ENCODE measurements at regions not wholly inside any gene's neighbourhood (a gene's known extent, or its start where the extent isn't known, plus 50 kb on each side); places are given as distances from the start of the nearest gene placed in this dataset.

DNA sequence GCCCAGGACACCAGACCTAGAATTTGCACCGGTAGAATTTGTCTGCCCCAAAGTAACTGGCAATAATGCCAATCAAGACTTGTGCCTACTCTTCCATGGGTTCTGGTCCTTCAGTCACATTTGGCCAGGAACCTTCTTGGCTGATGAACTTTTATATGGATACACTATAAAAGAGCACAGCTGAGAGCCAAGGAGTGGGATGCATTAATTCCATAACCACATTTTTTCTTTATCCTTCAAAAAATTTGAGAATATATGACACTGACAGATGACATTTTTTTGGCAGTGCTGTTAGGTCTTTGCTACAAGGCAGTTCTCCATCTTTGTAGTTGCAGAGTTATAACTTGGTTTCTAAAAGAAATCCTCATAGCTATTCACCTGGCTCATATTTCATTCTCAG is 129.2 kb upstream of the HDAC9 start:
- Histone ChIP-seq H3K27ac (ENCODE audit: control insufficient read depth, insufficient read depth) (no peak overlapping the region), H3K27me3 (replicated peaks in 1 of 2; ENCODE audit: control insufficient read depth in 2 of 2, insufficient read depth in 2 of 2, low read length in 1 of 2) (no peaks in the 10 kb centered on the region), H3K4me1 (ENCODE audit: control insufficient read depth, insufficient read depth, low read length) (no peaks in the 10 kb centered on the region), H3K4me3 (no peak overlapping the region), H3K79me2 (ENCODE audit: control insufficient read depth, insufficient read depth, low read length) (no peaks in the 10 kb centered on the region), H3K9ac (ENCODE audit: control insufficient read depth, insufficient read depth, low read length) (no peak overlapping the region), H2AFZ (ENCODE audit: control insufficient read depth, low read depth, low read length) (no peak overlapping the region), H3K9me3 (replicated peaks; ENCODE audit: control insufficient read depth, insufficient read depth, low read length) (no peaks in the 10 kb centered on the region), H3K4me2 (ENCODE audit: control insufficient read depth, insufficient read depth) (no peak overlapping the region), H3K36me3 (ENCODE audit: control insufficient read depth in 2 of 2, insufficient read depth in 2 of 2, low read length in 1 of 2) (no peaks in the 10 kb centered on the region), H4K20me1 (ENCODE audit: control insufficient read depth, insufficient read depth) (no peaks in the 10 kb centered on the region)
- in situ Hi-C loops (cut with MboI), result no loop called here
- intact Hi-C loops (cut with micrococcal nuclease; ENCODE audit: unreplicated experiment), result no loop called here
- 78% methylated on average over 1 of the region's 1 CpG for WGBS (ENCODE audit: insufficient coverage, insufficient replicate concordance, low lambda C conversion rate, missing lambda C conversion rate)
- no peak for DNase-seq (ENCODE audit: low read depth, low spot score)
- SMC1A ChIA-PET (ENCODE audit: uncharacterized antibody, unreplicated experiment), result interaction anchor here (1.0 kb wide), 1 partner anchor 33 kb away, joined by 5 read pairs; no protein-coding TSS in a partner anchor
- RAD21 ChIA-PET (ENCODE audit: unreplicated experiment), result no interaction called here
- POLR2A ChIA-PET, result no interaction called here
- no TSS peak for BruUV-seq (replicated peaks)
- no peak for TF ChIP-seq SMC3 (IDR thresholded peaks at IDR 0.05; ENCODE audit: borderline replicate concordance, low read length)
- TF ChIP-seq, protein P1, sequence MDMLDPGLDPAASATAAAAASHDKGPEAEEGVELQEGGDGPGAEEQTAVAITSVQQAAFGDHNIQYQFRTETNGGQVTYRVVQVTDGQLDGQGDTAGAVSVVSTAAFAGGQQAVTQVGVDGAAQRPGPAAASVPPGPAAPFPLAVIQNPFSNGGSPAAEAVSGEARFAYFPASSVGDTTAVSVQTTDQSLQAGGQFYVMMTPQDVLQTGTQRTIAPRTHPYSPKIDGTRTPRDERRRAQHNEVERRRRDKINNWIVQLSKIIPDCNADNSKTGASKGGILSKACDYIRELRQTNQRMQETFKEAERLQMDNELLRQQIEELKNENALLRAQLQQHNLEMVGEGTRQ (IDR thresholded peaks at IDR 0.05; ENCODE audit: borderline replicate concordance, low read depth, low read length), result no peak
- no peak for FAIRE-seq
- ATAC-seq, result no peak
- CTCF ChIA-PET, result no interaction called here

DNA sequence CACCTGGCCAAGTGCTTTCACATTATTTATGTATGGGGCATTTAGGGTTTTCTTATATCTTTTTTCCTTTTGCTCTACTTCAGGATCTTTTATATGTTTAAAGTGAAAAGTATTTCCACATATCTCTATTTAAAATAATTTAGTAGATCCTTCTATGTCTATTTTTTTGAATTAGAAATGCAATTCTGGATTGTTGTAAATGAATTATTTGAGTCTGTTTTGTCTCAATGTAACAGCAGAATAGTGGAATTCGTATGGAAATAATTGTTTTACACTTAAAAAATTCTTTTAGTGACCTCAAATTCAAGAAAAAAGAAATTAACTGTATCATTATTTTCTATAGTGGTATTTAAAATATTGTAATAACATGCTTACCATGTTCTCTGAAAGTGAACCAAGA is 126.5 kb upstream of the HDAC9 start:
- CTCF ChIA-PET, result no interaction called here
- in situ Hi-C loops (cut with MboI), result no loop called here

More for the DNA sequence above, 126.5 kb upstream of the HDAC9 start:
- Histone ChIP-seq H3K9me3 (replicated peaks; ENCODE audit: control insufficient read depth, insufficient read depth, low read length) (no peaks in the 10 kb centered on the region), H3K27ac (ENCODE audit: control insufficient read depth, insufficient read depth) (no peak overlapping the region), H4K20me1 (ENCODE audit: control insufficient read depth, insufficient read depth) (no peaks in the 10 kb centered on the region), H3K4me1 (ENCODE audit: control insufficient read depth, insufficient read depth, low read length) (no peaks in the 10 kb centered on the region), H3K36me3 (ENCODE audit: control insufficient read depth in 2 of 2, insufficient read depth in 2 of 2, low read length in 1 of 2) (no peaks in the 10 kb centered on the region), H2AFZ (ENCODE audit: control insufficient read depth, low read depth, low read length) (no peak overlapping the region), H3K4me2 (ENCODE audit: control insufficient read depth, insufficient read depth) (no peak overlapping the region), H3K27me3 (replicated peaks in 1 of 2; ENCODE audit: control insufficient read depth in 2 of 2, insufficient read depth in 2 of 2, low read length in 1 of 2) (no peaks in the 10 kb centered on the region), H3K79me2 (ENCODE audit: control insufficient read depth, insufficient read depth, low read length) (no peaks in the 10 kb centered on the region), H3K4me3 (no peak overlapping the region), H3K9ac (ENCODE audit: control insufficient read depth, insufficient read depth, low read length) (no peak overlapping the region)
- DNase-seq (ENCODE audit: low read depth, low spot score) (no peak), FAIRE-seq (no peak), ATAC-seq (no peak)
- no TSS peak for BruUV-seq (replicated peaks)
- ChIA-PET RAD21 (ENCODE audit: unreplicated experiment) (no interaction called here), POLR2A (no interaction called here), SMC1A (ENCODE audit: uncharacterized antibody, unreplicated experiment) (interaction anchor here (0.7 kb wide), 2 partner anchors 135 to 191 kb away, joined by 3 read pairs; no protein-coding TSS in a partner anchor)
- intact Hi-C loops (cut with micrococcal nuclease; ENCODE audit: unreplicated experiment), result no loop called here
- TF ChIP-seq, protein P2, sequence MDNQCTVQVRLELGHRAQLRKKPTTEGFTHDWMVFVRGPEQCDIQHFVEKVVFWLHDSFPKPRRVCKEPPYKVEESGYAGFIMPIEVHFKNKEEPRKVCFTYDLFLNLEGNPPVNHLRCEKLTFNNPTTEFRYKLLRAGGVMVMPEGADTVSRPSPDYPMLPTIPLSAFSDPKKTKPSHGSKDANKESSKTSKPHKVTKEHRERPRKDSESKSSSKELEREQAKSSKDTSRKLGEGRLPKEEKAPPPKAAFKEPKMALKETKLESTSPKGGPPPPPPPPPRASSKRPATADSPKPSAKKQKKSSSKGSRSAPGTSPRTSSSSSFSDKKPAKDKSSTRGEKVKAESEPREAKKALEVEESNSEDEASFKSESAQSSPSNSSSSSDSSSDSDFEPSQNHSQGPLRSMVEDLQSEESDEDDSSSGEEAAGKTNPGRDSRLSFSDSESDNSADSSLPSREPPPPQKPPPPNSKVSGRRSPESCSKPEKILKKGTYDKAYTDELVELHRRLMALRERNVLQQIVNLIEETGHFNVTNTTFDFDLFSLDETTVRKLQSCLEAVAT (IDR thresholded peaks at IDR 0.05), result no peak
- TF ChIP-seq, protein P3, sequence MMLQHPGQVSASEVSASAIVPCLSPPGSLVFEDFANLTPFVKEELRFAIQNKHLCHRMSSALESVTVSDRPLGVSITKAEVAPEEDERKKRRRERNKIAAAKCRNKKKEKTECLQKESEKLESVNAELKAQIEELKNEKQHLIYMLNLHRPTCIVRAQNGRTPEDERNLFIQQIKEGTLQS (IDR thresholded peaks at IDR 0.05; ENCODE audit: borderline replicate concordance, extremely low read depth, low read depth, low read length), result no peak
- TF ChIP-seq ZNF274 (IDR thresholded peaks at IDR 0.05; ENCODE audit: insufficient read depth, insufficient read length) (no peak), GATAD2B (conservative IDR thresholded peaks at IDR 0.05; ENCODE audit: low read depth) (no peak)
- TF ChIP-seq, protein P4, sequence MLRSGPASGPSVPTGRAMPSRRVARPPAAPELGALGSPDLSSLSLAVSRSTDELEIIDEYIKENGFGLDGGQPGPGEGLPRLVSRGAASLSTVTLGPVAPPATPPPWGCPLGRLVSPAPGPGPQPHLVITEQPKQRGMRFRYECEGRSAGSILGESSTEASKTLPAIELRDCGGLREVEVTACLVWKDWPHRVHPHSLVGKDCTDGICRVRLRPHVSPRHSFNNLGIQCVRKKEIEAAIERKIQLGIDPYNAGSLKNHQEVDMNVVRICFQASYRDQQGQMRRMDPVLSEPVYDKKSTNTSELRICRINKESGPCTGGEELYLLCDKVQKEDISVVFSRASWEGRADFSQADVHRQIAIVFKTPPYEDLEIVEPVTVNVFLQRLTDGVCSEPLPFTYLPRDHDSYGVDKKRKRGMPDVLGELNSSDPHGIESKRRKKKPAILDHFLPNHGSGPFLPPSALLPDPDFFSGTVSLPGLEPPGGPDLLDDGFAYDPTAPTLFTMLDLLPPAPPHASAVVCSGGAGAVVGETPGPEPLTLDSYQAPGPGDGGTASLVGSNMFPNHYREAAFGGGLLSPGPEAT (IDR thresholded peaks at IDR 0.05; ENCODE audit: low read depth), result no peak
- 0% methylated on average over 1 of the region's 1 CpG for WGBS (ENCODE audit: insufficient coverage, insufficient replicate concordance, low lambda C conversion rate, missing lambda C conversion rate)
